ENCODE measurements at regions not wholly inside any gene's neighbourhood (a gene's known extent, or its start where the extent isn't known, plus 50 kb on each side); places are given as distances from the start of the nearest gene placed in this dataset.

GRCh38 chr2:129459200-129459876, 520.1 kb upstream of the RAB6C start:
- Mint-ChIP-seq H3K27me3 (ENCODE audit: low read depth) (no peaks in the 10 kb centered on the region), H3K4me1 (no peaks in the 10 kb centered on the region), H3K27ac (no peak overlapping the region), H3K36me3 (no peaks in the 10 kb centered on the region), H3K4me3 (no peak overlapping the region), H3K9me3 (peaks cover under 1% of the 10 kb centered on the region)
- ATAC-seq (no peak), DNase-seq (ENCODE audit: low spot score) (no peak)
- POLR2A ChIA-PET, result no interaction called here
- TF ChIP-seq ZNF219 (CRISPR knock-in tag; IDR thresholded peaks at IDR 0.05; ENCODE audit: borderline replicate concordance) (no peak), JAZF1 (CRISPR knock-in tag; IDR thresholded peaks at IDR 0.05) (no peak), NR1H2 (CRISPR knock-in tag; IDR thresholded peaks at IDR 0.05) (no peak), ZNF138 (CRISPR knock-in tag; conservative IDR thresholded peaks at IDR 0.05) (no peak), ZNF281 (CRISPR knock-in tag; IDR thresholded peaks at IDR 0.05) (no peak), ELF4 (CRISPR knock-in tag; IDR thresholded peaks at IDR 0.05; ENCODE audit: low read depth) (no peak), ZBTB43 (CRISPR knock-in tag; IDR thresholded peaks at IDR 0.05) (no peak)
- CTCF ChIA-PET, result no interaction called here

GRCh38 chr2:129459881-129460280, 519.6 kb upstream of the RAB6C start:
- Mint-ChIP-seq H3K27me3 (ENCODE audit: low read depth) (no peaks in the 10 kb centered on the region), H3K9me3 (peaks cover 6% of the 10 kb centered on the region), H3K4me1 (no peaks in the 10 kb centered on the region), H3K27ac (no peak overlapping the region), H3K36me3 (no peaks in the 10 kb centered on the region), H3K4me3 (no peak overlapping the region)
- ChIA-PET CTCF (no interaction called here), POLR2A (no interaction called here)
- ATAC-seq (no peak), DNase-seq (ENCODE audit: low spot score) (no peak)
- TF ChIP-seq ZNF263 (CRISPR knock-in tag; IDR thresholded peaks at IDR 0.05; ENCODE audit: low read depth), result no peak
- no peak for TF ChIP-seq ZMAT4 (CRISPR knock-in tag; IDR thresholded peaks at IDR 0.05)
- TF ChIP-seq IRF1 (CRISPR knock-in tag; IDR thresholded peaks at IDR 0.05), result no peak
- no peak for TF ChIP-seq CREB1 (CRISPR knock-in tag; IDR thresholded peaks at IDR 0.05)
- no peak for TF ChIP-seq ZNF512 (CRISPR knock-in tag; IDR thresholded peaks at IDR 0.05; ENCODE audit: borderline replicate concordance)

- peaks cover 8% of the 10 kb centered on the region for H3K9me3 Mint-ChIP-seq
- no peaks in the 10 kb centered on the region for H3K36me3 Mint-ChIP-seq
- no peaks in the 10 kb centered on the region for H3K4me1 Mint-ChIP-seq
- TF ChIP-seq RORB (CRISPR knock-in tag; IDR thresholded peaks at IDR 0.05) (no peak), ZMAT4 (CRISPR knock-in tag; IDR thresholded peaks at IDR 0.05) (no peak), ZNF317 (CRISPR knock-in tag; IDR thresholded peaks at IDR 0.05; ENCODE audit: borderline replicate concordance, low read depth) (no peak), TEAD1 (CRISPR knock-in tag; IDR thresholded peaks at IDR 0.05) (no peak), ESRRA (CRISPR knock-in tag; IDR thresholded peaks at IDR 0.05; ENCODE audit: borderline replicate concordance) (no peak), ERG (CRISPR knock-in tag; IDR thresholded peaks at IDR 0.05) (no peak), FOXP4 (CRISPR knock-in tag; IDR thresholded peaks at IDR 0.05) (no peak)
- H3K27ac Mint-ChIP-seq, result no peak overlapping the region
- no peak overlapping the region for H3K4me3 Mint-ChIP-seq
- CTCF ChIA-PET, result no interaction called here
- POLR2A ChIA-PET, result no interaction called here
- ATAC-seq, result no peak
- H3K27me3 Mint-ChIP-seq (ENCODE audit: low read depth), result no peaks in the 10 kb centered on the region
- no peak for DNase-seq (ENCODE audit: low spot score)
Measured at GRCh38 chr2:129460299-129461198, 518.9 kb upstream of the RAB6C start.
